CD4-positive, alpha-beta T cell treated with Interleukin-4 for 4 hours (primary cell): ENCODE measurements at regions not wholly inside any gene's neighbourhood (a gene's known extent, or its start where the extent isn't known, plus 50 kb on each side); places are given as distances from the start of the nearest gene placed in this dataset.

Experiments
- DNase-seq: peaks from one replicate; pipeline ENCODE4 v3.0.0-alpha.2; 2020

DNA sequence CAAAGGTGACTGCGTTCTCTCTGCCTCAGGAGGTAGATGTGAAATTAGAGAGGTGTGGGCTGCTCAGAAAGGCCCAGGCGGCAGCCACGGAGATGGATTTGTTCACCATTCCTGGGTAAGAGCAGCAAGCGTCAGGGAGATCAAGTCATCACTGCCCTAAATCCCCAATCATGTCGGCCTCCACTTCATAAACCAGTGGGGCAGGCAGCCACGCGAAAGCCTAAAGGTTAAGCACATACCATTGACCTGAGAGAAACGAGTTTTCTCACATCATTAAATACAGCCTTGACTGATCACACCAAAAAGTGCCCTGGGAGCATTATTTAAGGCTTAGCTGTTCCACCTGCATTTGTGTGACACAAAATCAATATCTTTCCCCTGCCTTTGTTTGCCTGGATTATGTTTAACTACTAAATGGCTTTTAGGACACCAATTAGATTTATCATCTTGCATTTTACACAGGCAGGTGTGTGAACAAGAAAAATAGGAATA, 50.7 kb upstream of the FOXB1 start:
- DNase-seq = no peak

GRCh38 chr15:59952960-59953359, 51.2 kb upstream of the FOXB1 start:
- DNase-seq = no peak

DNA sequence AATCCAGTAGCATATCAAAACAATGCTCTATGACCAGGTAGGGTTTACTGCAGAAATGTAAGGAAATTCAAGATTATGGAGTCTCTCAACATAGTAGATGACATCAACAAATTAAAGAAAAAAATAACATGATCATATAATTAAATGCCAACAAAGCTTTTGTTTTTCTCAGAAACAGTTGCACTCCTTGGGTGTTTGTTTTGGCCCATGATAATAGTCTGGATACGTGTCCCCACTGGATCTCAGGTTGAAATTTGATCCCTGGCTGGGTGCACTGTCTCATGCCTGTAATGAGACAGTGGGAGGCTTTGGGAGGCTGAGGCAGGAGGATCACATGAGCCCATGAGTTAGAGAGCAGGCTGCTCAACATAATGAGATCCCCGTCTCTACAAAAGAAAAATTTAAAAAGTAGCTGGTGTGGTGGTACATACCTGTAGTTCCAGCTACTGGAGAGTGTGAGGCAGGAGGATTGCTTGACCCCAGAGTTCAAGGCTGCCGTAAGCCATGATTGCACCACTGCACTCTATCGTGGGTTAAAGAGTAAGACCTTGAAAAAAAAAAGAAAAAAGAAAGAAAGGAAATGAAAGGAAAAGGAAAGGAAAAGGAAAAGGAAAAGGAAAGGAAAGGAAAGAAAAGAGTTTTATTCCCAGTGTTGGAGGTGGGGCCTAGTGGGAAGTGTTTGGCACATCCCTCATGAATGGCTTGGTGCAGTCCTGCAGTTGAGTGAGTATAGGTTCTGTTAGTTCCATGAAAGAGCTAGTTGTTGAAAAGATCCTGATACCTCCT, 53.3 kb upstream of the FOXB1 start:
- no peak for DNase-seq

GRCh38 chr15:59948924-59949613, 55.0 kb upstream of the FOXB1 start:
- DNase-seq = no peak

- no peak for DNase-seq
Measured at GRCh38 chr15:59946084-59946483, 58.0 kb upstream of the FOXB1 start.

- no peak for DNase-seq
Measured at GRCh38 chr15:59945036-59945435, 59.1 kb upstream of the FOXB1 start.

GRCh38 chr15:59941612-59942011, 62.5 kb upstream of the FOXB1 start:
- no peak for DNase-seq

- DNase-seq = no peak
Measured at GRCh38 chr15:59940928-59941327, 63.2 kb upstream of the FOXB1 start.

DNA sequence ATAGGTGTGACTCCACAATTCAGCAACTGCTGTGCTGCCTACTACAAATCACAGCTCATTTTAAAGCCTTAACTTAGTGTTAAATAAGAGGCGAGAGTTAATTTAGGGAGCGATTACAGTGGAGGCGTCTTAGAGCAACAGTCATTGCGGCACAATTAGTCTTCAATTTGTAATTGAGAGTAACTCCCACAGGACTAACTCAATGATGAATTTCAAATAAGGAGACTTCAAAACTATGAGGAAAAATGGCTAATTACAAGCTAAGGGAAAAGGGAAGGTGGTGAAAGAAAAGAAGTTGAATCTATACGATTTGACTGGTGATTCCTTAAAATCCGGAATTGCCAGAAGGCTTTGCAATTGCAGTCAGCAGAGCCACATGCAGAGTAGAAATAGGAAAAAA, 63.7 kb upstream of the FOXB1 start:
- no peak for DNase-seq

- no peak for DNase-seq
Measured at GRCh38 chr15:59936741-59937140, 67.4 kb upstream of the FOXB1 start.

DNA sequence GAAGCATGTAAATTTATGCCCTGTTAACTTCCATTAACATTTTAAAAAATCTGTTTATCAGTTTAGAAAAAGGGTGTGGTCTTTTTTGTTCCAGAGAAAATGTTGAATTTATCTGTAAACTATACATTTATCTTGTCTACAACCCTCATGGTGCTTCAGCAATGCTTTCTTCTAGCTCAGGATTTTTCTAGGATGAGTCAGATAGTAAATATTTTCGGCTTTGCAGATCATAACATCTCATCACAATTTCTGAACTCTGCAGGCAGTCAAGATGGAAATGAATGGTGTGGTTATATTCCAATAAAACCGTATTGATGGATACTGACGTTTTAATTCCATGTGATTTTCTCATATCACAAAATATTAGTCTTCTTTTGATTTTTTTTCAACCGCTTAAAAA, 70.5 kb upstream of the FOXB1 start:
- no peak for DNase-seq

GRCh38 chr15:59931646-59932261, 72.4 kb upstream of the FOXB1 start:
- DNase-seq = no peak

DNA sequence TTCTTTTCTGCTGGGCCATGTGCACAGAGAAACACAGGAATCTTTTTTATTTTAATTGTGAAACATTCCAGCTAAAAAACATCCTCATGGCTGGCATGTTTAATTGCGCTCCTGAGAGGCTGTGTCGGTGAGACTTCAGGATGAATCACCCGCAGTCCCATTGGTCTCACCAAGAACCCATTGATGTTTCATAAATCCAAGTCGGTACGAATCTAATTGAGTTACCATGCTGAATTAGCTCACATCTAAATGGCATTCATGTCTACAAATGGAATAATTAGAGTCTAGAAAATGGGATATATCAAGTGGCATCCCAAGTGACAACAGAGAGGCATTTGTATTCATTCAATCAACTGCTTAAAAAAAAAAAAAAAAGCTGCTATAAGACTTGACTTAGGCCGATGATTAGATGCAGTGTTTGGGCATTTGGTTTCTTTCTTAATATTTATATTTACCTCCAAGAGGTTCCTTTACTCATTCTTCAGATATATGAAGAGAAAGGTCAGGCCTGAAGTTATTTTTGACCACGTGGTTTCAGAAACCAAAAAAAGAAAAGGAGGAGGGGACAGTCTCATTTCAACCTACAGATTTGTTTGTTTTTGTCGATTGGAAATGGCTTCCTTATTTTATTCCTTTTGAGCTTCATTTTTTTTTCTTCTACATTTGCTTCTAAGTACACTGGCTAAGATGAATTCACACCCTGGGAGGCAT, 79.1 kb upstream of the FOXB1 start:
- no peak for DNase-seq

DNA sequence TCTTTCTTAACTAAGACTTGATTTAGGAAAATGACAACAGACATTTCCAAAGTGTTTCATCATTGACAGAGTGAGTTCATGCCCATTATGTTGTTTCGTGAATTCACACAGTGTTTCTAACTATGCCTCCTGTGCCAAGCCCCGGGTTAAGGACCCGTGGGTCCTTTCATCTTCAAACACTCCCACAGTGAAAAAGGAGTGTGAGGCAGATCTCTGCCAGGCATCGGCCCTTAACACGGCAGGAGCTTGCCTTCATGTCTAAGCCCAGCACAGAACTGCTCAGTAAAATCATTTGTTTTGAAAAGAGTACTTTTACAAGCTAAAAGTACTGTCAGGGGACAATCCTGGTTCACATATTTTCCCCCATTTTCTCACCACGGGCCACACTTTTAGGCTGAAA, 80.0 kb upstream of the FOXB1 start:
- DNase-seq = no peak

DNA sequence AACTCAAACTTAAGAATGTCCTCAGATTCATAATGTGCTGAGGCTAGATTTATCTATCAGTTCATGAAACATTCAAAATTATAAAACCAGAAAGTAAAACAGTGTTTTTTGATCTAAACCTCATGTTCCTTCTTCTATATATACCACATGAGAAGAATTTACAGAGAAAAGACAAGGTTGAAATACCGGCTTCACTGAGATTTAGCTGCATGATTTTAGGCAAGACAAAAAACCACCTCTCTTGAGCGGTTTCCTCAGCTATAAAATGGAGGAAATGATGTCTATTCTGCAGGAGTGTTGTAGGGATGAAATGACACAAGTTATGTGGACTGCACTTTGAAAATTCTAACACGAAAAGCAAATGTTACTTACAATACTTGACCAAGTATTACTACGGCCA, 80.6 kb upstream of the FOXB1 start:
- no peak for DNase-seq

- peak; percentile 71 for DNase-seq
Measured at GRCh38 chr15:59918994-59919951, 84.8 kb upstream of the FOXB1 start.

DNA sequence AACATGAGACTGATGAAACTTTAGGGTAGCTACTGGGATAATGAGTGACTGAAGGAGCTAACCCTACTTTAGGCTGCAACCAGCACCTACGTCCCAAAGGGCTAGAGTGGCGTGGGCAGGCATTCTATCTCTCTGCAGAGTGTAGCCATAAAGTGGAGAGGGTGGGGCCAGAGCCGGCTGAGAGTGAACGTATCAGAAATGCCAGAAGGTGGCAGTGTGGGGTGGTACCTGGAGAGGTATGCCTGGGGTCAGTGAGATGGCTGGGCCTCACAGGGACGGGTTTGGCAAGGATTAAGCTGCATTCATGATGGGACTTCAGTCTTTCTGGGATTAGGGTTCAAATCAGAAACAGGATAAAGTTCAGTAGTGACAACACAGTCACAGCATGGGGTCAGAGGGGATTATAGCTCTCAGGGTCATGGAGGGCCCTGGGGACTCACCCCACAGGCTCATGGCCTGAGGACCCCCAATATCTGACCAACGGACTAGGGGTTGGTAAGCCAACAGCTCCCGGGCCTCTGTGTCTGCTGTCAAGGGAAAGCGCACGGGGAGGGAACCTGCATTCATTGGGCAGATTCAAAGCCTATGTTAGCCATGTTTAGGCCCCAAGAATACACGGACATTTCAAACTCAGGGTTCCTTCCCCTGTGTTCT, 86.5 kb upstream of the FOXB1 start:
- peak; percentile 59 for DNase-seq

DNA sequence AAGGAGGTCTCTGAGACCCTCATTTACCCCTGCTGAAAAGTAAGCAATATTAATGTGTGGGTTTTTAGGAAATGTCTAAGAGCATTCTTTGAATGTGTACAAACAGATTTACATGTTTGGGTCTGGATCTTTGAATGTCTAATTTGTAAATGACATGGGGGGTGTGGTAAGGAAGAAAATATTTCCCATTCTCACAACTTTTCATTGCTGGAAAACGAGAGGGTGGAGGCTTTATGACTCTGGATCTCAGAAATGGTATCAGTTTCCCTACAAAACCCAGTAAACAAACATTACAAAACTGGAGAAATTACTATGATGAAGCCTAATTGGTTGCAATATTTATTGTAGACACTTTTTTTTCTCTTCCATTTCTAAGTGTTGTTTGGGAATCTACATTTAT, 98.1 kb upstream of the FOXB1 start:
- DNase-seq = no peak

- DNase-seq = no peak
Measured at GRCh38 chr15:59905176-59905575, 98.9 kb upstream of the FOXB1 start.

- no peak for DNase-seq
Measured at GRCh38 chr15:59904450-59905135, 99.5 kb upstream of the FOXB1 start.

- no peak for DNase-seq
Measured at GRCh38 chr15:59896663-59897074, 107.4 kb upstream of the FOXB1 start.
